ENCODE measurements at regions not wholly inside any gene's neighbourhood (a gene's known extent, or its start where the extent isn't known, plus 50 kb on each side); places are given as distances from the start of the nearest gene placed in this dataset.

DNA sequence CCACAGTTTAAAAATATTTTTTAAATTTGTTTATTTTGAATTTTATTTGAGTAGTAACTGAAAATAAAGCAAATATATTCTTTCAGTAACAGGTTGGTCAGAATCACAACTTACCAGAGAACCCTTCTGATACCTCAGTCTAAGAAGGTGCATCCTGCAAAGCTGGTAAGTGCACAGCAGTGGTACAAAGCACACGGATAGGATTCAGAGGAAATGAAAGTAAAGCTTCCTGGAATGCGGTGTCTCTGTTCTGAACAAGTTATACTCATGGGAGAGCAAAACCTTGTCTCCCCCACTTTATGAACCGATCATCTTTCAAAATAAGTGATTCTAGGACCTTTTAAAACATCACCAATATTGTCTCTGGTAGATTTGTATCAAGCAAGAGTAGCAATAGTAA lies 398.3 kb downstream of the TMX3 start:
- no peak for DNase-seq (ENCODE audit: low spot score in 2 of 2)
- Mint-ChIP-seq H3K27ac (no peak overlapping the region), H3K4me1 (no peaks in the 10 kb centered on the region)

DNA sequence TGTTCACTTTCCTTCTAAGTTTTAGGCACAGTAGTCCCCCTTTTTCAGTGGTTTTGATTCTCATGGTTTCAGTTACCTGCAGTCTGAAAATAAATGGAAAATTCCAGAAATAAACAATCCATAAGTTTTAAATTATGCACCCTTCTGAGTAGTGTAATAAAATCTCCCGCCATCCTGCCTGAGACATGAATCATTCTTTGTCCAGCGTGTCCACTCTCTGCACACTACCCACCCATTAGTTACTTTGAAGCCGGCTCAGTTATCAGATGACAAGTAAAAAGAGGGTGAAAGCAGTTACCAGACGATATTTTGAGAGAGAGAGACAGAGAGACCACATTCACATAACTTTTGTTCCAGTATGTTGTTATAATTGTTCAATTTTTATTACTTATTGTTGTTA lies 400.5 kb downstream of the TMX3 start:
- Mint-ChIP-seq H3K36me3 (no peaks in the 10 kb centered on the region), H3K4me3 (no peak overlapping the region), H3K27ac (no peak overlapping the region), H3K9me3 (peaks cover 2% of the 10 kb centered on the region), H3K4me1 (no peaks in the 10 kb centered on the region)
- ATAC-seq: no peak
- no peak for DNase-seq (ENCODE audit: low spot score in 2 of 2)

More for the DNA sequence above, 398.3 kb downstream of the TMX3 start:
- no peaks in the 10 kb centered on the region for H3K36me3 Mint-ChIP-seq
- H3K4me3 Mint-ChIP-seq: no peak overlapping the region
- H3K9me3 Mint-ChIP-seq: peaks cover 2% of the 10 kb centered on the region
- ATAC-seq: no peak

GRCh38 chr18:68301441-68301840 lies 413.5 kb downstream of the TMX3 start:
- no peak for DNase-seq (ENCODE audit: low spot score in 2 of 2)
- no peaks in the 10 kb centered on the region for H3K36me3 Mint-ChIP-seq
- no peak for ATAC-seq
- no peak overlapping the region for H3K4me3 Mint-ChIP-seq
- H3K27ac Mint-ChIP-seq: no peak overlapping the region
- no peaks in the 10 kb centered on the region for H3K9me3 Mint-ChIP-seq
- H3K4me1 Mint-ChIP-seq: no peaks in the 10 kb centered on the region

GRCh38 chr18:68299906-68300305 lies 415.0 kb downstream of the TMX3 start:
- ATAC-seq (no peak), DNase-seq (ENCODE audit: low spot score in 2 of 2) (no peak)
- Mint-ChIP-seq H3K9me3 (no peaks in the 10 kb centered on the region), H3K36me3 (no peaks in the 10 kb centered on the region), H3K4me3 (no peak overlapping the region), H3K4me1 (no peaks in the 10 kb centered on the region), H3K27ac (no peak overlapping the region)

- peaks cover 3% of the 10 kb centered on the region for H3K9me3 Mint-ChIP-seq
- DNase-seq (ENCODE audit: low spot score in 2 of 2) (no peak), ATAC-seq (no peak)
- H3K36me3 Mint-ChIP-seq: no peaks in the 10 kb centered on the region
- H3K27ac Mint-ChIP-seq: no peak overlapping the region
- no peaks in the 10 kb centered on the region for H3K4me1 Mint-ChIP-seq
- no peak overlapping the region for H3K4me3 Mint-ChIP-seq
Measured at GRCh38 chr18:68298330-68298729, 416.6 kb downstream of the TMX3 start.

- no peaks in the 10 kb centered on the region for H3K4me1 Mint-ChIP-seq
- H3K9me3 Mint-ChIP-seq: peaks cover under 1% of the 10 kb centered on the region
- ATAC-seq: no peak
- H3K27ac Mint-ChIP-seq: no peak overlapping the region
- H3K4me3 Mint-ChIP-seq: no peak overlapping the region
- DNase-seq (ENCODE audit: low spot score in 2 of 2): no peak
- no peaks in the 10 kb centered on the region for H3K36me3 Mint-ChIP-seq
Measured at GRCh38 chr18:68288408-68288807, 426.5 kb downstream of the TMX3 start.

DNA sequence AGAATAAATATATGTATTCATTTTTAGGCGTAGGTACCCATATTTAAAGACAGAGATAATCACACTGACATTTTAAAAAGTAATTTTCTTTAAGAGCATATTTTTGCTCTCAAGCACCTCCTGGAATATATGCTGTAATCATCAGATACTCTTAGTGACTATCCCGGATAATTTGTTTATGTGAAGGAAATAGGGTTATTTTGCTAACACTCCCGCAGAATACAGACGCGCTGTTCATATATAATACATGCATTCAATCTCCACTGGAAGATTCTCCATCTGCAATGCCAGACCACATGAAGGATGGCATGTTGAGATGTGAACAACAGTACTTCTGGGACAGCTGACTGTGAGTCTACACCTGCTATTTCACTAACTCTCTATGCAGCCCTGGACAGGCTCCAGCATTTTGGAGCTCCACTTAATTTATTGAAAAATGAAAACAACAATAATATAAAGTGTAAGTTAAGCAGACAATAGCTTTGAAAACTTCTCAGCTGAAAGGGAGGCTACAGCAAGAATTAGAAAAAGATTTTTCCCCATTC lies 430.6 kb downstream of the TMX3 start:
- no peak for ATAC-seq

DNA sequence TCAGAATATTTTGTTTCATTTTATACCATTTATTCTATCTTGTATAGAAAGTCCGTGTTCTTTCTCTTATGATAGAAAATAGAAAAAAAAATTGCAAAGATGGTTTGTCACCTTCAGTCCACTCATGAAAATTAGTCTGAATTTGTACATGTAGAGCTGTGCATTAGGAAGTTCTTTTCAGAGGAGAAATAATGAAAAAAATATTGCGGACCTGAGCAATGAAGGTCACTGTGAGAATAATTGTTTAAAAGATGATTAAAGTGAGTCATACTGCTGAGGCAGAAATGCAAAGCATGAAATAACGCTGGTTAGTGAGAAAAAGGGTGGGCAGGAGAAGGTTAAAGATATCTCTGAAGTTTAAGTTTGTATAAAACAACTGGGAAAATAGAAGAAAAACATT lies 431.1 kb downstream of the TMX3 start:
- no peaks in the 10 kb centered on the region for H3K4me1 Mint-ChIP-seq
- no peak overlapping the region for H3K4me3 Mint-ChIP-seq
- ATAC-seq (no peak), DNase-seq (ENCODE audit: low spot score in 2 of 2) (no peak)
- no peaks in the 10 kb centered on the region for H3K36me3 Mint-ChIP-seq
- no peak overlapping the region for H3K27ac Mint-ChIP-seq
- no peaks in the 10 kb centered on the region for H3K9me3 Mint-ChIP-seq

More for the DNA sequence above, 430.6 kb downstream of the TMX3 start:
- Mint-ChIP-seq H3K27ac (no peak overlapping the region), H3K4me1 (no peaks in the 10 kb centered on the region), H3K4me3 (no peak overlapping the region), H3K9me3 (no peaks in the 10 kb centered on the region), H3K36me3 (no peaks in the 10 kb centered on the region)
- DNase-seq (ENCODE audit: low spot score in 2 of 2): no peak

GRCh38 chr18:68282232-68282631 lies 432.7 kb downstream of the TMX3 start:
- H3K9me3 Mint-ChIP-seq: no peaks in the 10 kb centered on the region
- DNase-seq (ENCODE audit: low spot score in 2 of 2): no peak
- H3K4me3 Mint-ChIP-seq: no peak overlapping the region
- no peaks in the 10 kb centered on the region for H3K4me1 Mint-ChIP-seq
- no peak overlapping the region for H3K27ac Mint-ChIP-seq
- no peaks in the 10 kb centered on the region for H3K36me3 Mint-ChIP-seq
- no peak for ATAC-seq

- Mint-ChIP-seq H3K9me3 (no peaks in the 10 kb centered on the region), H3K36me3 (no peaks in the 10 kb centered on the region), H3K4me3 (no peak overlapping the region), H3K4me1 (no peaks in the 10 kb centered on the region), H3K27ac (no peak overlapping the region)
- ATAC-seq (peak; percentile 28), DNase-seq (ENCODE audit: low spot score in 2 of 2) (no peak)
Measured at GRCh38 chr18:68275616-68276015, 439.3 kb downstream of the TMX3 start.

DNA sequence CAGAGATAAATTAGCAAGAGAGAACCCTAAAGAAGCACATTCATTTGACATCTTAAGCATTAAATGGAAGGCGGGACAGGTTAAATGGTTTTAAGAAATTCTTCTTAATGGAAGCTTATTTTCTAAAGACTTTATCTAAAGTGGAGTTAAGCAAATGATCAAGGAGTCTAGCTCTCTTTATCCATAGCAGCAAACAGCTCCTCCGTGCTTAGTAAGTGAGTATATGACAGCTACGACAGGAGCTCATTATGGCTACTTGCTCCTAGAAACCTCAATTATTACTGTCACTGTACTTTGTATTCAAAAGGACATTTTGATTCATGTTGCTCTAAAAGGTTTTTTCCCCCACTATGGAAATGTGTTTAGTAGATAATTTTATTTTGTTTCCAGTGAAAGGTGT lies 444.9 kb downstream of the TMX3 start:
- no peaks in the 10 kb centered on the region for H3K36me3 Mint-ChIP-seq
- peaks cover 3% of the 10 kb centered on the region for H3K9me3 Mint-ChIP-seq
- ATAC-seq (no peak), DNase-seq (ENCODE audit: low spot score in 2 of 2) (no peak)
- no peak overlapping the region for H3K27ac Mint-ChIP-seq
- no peak overlapping the region for H3K4me3 Mint-ChIP-seq
- no peaks in the 10 kb centered on the region for H3K4me1 Mint-ChIP-seq

- ATAC-seq: no peak
- no peak for DNase-seq (ENCODE audit: low spot score in 2 of 2)
- Mint-ChIP-seq H3K9me3 (peaks cover 3% of the 10 kb centered on the region), H3K4me3 (no peak overlapping the region), H3K4me1 (no peaks in the 10 kb centered on the region), H3K27ac (no peak overlapping the region), H3K36me3 (no peaks in the 10 kb centered on the region)
Measured at GRCh38 chr18:68267583-68267982, 447.3 kb downstream of the TMX3 start.

DNA sequence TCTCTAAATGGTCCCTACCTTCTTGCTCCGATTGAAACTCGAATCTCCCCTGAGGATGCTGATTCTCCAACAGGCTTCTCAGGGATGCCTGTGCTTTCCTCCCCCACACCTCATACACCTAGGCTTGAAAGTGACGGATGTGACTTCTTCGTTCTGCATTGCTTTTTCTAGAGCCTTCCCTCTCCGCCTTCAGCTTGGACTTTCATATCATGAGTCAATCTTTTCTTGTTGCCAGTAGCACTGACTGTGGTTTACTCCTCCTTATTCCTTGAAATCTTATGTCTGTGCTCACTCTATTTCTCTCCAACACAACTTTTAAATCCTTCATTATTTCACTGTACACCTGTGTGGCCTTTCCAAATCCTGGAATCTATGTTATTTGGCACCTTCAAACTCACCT lies 451.4 kb downstream of the TMX3 start:
- no peak for DNase-seq (ENCODE audit: low spot score in 2 of 2)
- H3K36me3 Mint-ChIP-seq: no peaks in the 10 kb centered on the region
- H3K27ac Mint-ChIP-seq: no peak overlapping the region
- no peak overlapping the region for H3K4me3 Mint-ChIP-seq
- H3K9me3 Mint-ChIP-seq: peaks cover 3% of the 10 kb centered on the region
- no peaks in the 10 kb centered on the region for H3K4me1 Mint-ChIP-seq
- ATAC-seq: no peak

GRCh38 chr18:68262690-68263294 lies 452.1 kb downstream of the TMX3 start:
- Mint-ChIP-seq H3K27ac (no peak overlapping the region), H3K4me1 (no peaks in the 10 kb centered on the region), H3K9me3 (peaks cover 3% of the 10 kb centered on the region), H3K4me3 (no peak overlapping the region), H3K36me3 (no peaks in the 10 kb centered on the region)
- DNase-seq (ENCODE audit: low spot score in 2 of 2): no peak
- no peak for ATAC-seq

- Mint-ChIP-seq H3K9me3 (no peaks in the 10 kb centered on the region), H3K4me3 (no peak overlapping the region), H3K27ac (no peak overlapping the region), H3K4me1 (no peaks in the 10 kb centered on the region), H3K36me3 (no peaks in the 10 kb centered on the region)
- DNase-seq (ENCODE audit: low spot score in 2 of 2) (no peak), ATAC-seq (no peak)
Measured at GRCh38 chr18:68256418-68257067, 458.4 kb downstream of the TMX3 start.

GRCh38 chr18:68244786-68245185 lies 470.1 kb downstream of the TMX3 start:
- H3K27ac Mint-ChIP-seq: no peak overlapping the region
- H3K36me3 Mint-ChIP-seq: no peaks in the 10 kb centered on the region
- ATAC-seq (no peak), DNase-seq (ENCODE audit: low spot score in 2 of 2) (no peak)
- H3K4me3 Mint-ChIP-seq: no peak overlapping the region
- H3K9me3 Mint-ChIP-seq: peaks cover 3% of the 10 kb centered on the region
- H3K4me1 Mint-ChIP-seq: no peaks in the 10 kb centered on the region
